A549 (cell line): ENCODE measurements at regions not wholly inside any gene's neighbourhood (a gene's known extent, or its start where the extent isn't known, plus 50 kb on each side); places are given as distances from the start of the nearest gene placed in this dataset.

ENCODE experiments used
- ATAC-seq, 2 experiments: fragments of 200-7000 bp in 1 of 2; fragments of >200 bp in 1 of 2; cut with Nextera tagmentation in 1 of 2; cut with Tn5 transposase in 1 of 2; 3 replicates each; pipeline versions ENCODE4 v1.8.0 to v1.9.1; 2018 to 2020; ENCODE audit warnings: mild to moderate bottlenecking in 1 of 2, moderate library complexity in 1 of 2
- CTCF ChIA-PET: fragments of 300-600 bp; sonication (Branson Sonifier 250); formaldehyde crosslinking; extraction: SDS; loops from one replicate; lab custom pipeline; 2021; ENCODE audit warnings: antibody characterized with exemption, inconsistent platforms; lab: Yijun Ruan, JAX
- POLR2A ChIA-PET: fragments of 350-600 bp; formaldehyde crosslinking; extraction: SDS; loops from one replicate; lab custom pipeline; 2021; ENCODE audit warnings: antibody characterized with exemption, inconsistent platforms; lab: Yijun Ruan, JAX
- DNase-seq, 2 experiments: peaks; one replicate each; pipeline versions ENCODE4 v3.0.0 to v3.0.0-alpha.2; 2011 to 2016; ENCODE audit warnings: low read depth in 1 of 2, low spot score in 1 of 2
- FAIRE-seq: peaks from 2 replicates; lab custom pipeline; 2011; peaks lifted over from hg19 to GRCh38; lab: Jason Lieb, UNC
- H3K27ac ChIP-seq, 2 experiments: fragments of >200 bp; sonication (Bioruptor Twin); formaldehyde crosslinking; 3 replicates each; pipeline ENCODE4 v1.5.1; 2016 to 2017
- H3K4me1 ChIP-seq: fragments of >200 bp; sonication (Bioruptor Twin); formaldehyde crosslinking; 3 replicates; pipeline ENCODE4 v1.6.1; 2016
- H3K4me2 ChIP-seq: fragments of >200 bp; sonication (Bioruptor Twin); formaldehyde crosslinking; 3 replicates; pipeline ENCODE4 v1.6.1; 2016
- H3K4me3 ChIP-seq: fragments of >200 bp; sonication (Bioruptor Twin); formaldehyde crosslinking; 3 replicates; pipeline ENCODE4 v1.5.1; 2016
- H3K9me3 ChIP-seq: fragments of >200 bp; sonication (Bioruptor Twin); formaldehyde crosslinking; 3 replicates; pipeline ENCODE4 v1.6.1; 2016
- BHLHE40 ChIP-seq: IDR thresholded peaks from 2 replicates; pipeline ENCODE4 v1.6.1; 2012; ENCODE audit warnings: low read depth, low read length, inconsistent platforms
- CHD4 ChIP-seq: fragments of 200-600 bp; sonication (generic); IDR thresholded peaks from 2 replicates; pipeline ENCODE4 v1.6.1; 2016; ENCODE audit warnings: antibody characterized with exemption, mild to moderate bottlenecking, borderline replicate concordance
- CTCF ChIP-seq: fragments of >200 bp; sonication (Bioruptor Twin); formaldehyde crosslinking; IDR thresholded peaks from 3 replicates; pipeline ENCODE4 v1.5.1; 2016
- ESRRA ChIP-seq: fragments of 150-350 bp; IDR thresholded peaks from 2 replicates; pipeline ENCODE4 v1.6.1; 2014; ENCODE audit warnings: mild to moderate bottlenecking, low read length, borderline replicate concordance
- FOSB ChIP-seq: fragments of 250-450 bp; sonication (Bioruptor Pico); IDR thresholded peaks from 2 replicates; pipeline ENCODE4 v1.5.0; 2020; ENCODE audit warnings: mild to moderate bottlenecking, moderate library complexity
- GATA3 ChIP-seq: IDR thresholded peaks from 2 replicates; pipeline ENCODE4 v1.6.1; 2012; ENCODE audit warnings: borderline replicate concordance
- HDAC2 ChIP-seq: fragments of 200-600 bp; sonication (generic); IDR thresholded peaks from 2 replicates; pipeline ENCODE4 v1.6.1; 2016
- HES2 ChIP-seq: fragments of >200 bp; sonication (Bioruptor Twin); formaldehyde crosslinking; IDR thresholded peaks from 2 replicates; pipeline ENCODE4 v1.6.1; 2016
- HMGXB4 ChIP-seq: fragments of 250-450 bp; sonication (Bioruptor Pico); IDR thresholded peaks from 2 replicates; pipeline ENCODE4 v1.5.0; 2021; ENCODE audit warnings: mild to moderate bottlenecking, moderate library complexity, borderline replicate concordance
- HOXB5 ChIP-seq: fragments of 250-450 bp; sonication (Bioruptor Pico); IDR thresholded peaks from 2 replicates; pipeline ENCODE4 v1.5.0; 2020; ENCODE audit warnings: mild to moderate bottlenecking, moderate library complexity
- JUN ChIP-seq, 2 experiments: fragments of >200 bp; sonication (Bioruptor Twin); formaldehyde crosslinking; IDR thresholded peaks; 2 replicates in 1 of 2; 3 replicates in 1 of 2; pipeline ENCODE4 v1.6.1; 2016 to 2017
- KDM1A ChIP-seq: fragments of 200-600 bp; sonication (generic); IDR thresholded peaks from 2 replicates; pipeline ENCODE4 v1.6.1; 2016; ENCODE audit warnings: low read depth, mild to moderate bottlenecking
- KDM5A ChIP-seq: fragments of 200-600 bp; sonication (generic); IDR thresholded peaks from 2 replicates; pipeline ENCODE4 v1.6.1; 2016; ENCODE audit warnings: antibody characterized with exemption, mild to moderate bottlenecking
- MAFK ChIP-seq: fragments of 450-650 bp; IDR thresholded peaks from 2 replicates; pipeline ENCODE4 v1.6.1; 2014; ENCODE audit not compliant: partially characterized antibody
- NFE2L2 ChIP-seq: fragments of 150-350 bp; conservative IDR thresholded peaks from 2 replicates; pipeline ENCODE4 v1.6.1; 2014; ENCODE audit warnings: low read length
- PHF8 ChIP-seq: fragments of 200-600 bp; sonication (generic); IDR thresholded peaks from 2 replicates; pipeline ENCODE4 v1.6.1; 2016; ENCODE audit warnings: low read depth, mild to moderate bottlenecking, antibody characterized with exemption, moderate library complexity, borderline replicate concordance
- RAD21 ChIP-seq, 2 experiments: fragments of >200 bp in 1 of 2; sonication (Bioruptor Twin) in 1 of 2; formaldehyde crosslinking in 1 of 2; IDR thresholded peaks in 1 of 2; conservative IDR thresholded peaks in 1 of 2; 2 replicates in 1 of 2; 3 replicates in 1 of 2; pipeline ENCODE4 v1.6.1; 2012 to 2018; ENCODE audit warnings: inconsistent platforms in 1 of 2
- RARB ChIP-seq: fragments of 250-450 bp; sonication (Bioruptor Pico); IDR thresholded peaks from 2 replicates; pipeline ENCODE4 v1.8.0; 2021; ENCODE audit warnings: mild to moderate bottlenecking, moderate library complexity
- RFX5 ChIP-seq: fragments of 450-650 bp; IDR thresholded peaks from 2 replicates; pipeline ENCODE4 v1.7.1; 2014; ENCODE audit warnings: antibody characterized with exemption, mild to moderate bottlenecking, moderate library complexity
- RNF2 ChIP-seq: fragments of 200-600 bp; sonication (generic); IDR thresholded peaks from 2 replicates; pipeline ENCODE4 v1.6.1; 2016; ENCODE audit warnings: low read depth, mild to moderate bottlenecking, antibody characterized with exemption, moderate library complexity, borderline replicate concordance
- SMC3 ChIP-seq: fragments of >200 bp; sonication (Bioruptor Twin); formaldehyde crosslinking; IDR thresholded peaks from 3 replicates; pipeline ENCODE4 v1.6.1; 2018; ENCODE audit warnings: inconsistent platforms
- SREBF2 ChIP-seq: fragments of 450-650 bp; IDR thresholded peaks from 2 replicates; pipeline ENCODE4 v1.6.1; 2014; ENCODE audit warnings: mild to moderate bottlenecking, moderate library complexity
- USF2 ChIP-seq: fragments of 450-650 bp; IDR thresholded peaks from 2 replicates; pipeline ENCODE4 v1.6.1; 2014; ENCODE audit warnings: antibody characterized with exemption
- ZC3H11A ChIP-seq: fragments of 450-650 bp; IDR thresholded peaks from 2 replicates; pipeline ENCODE4 v1.6.1; 2014; ENCODE audit warnings: antibody characterized with exemption, mild to moderate bottlenecking
- ZFP36 ChIP-seq: fragments of 450-650 bp; IDR thresholded peaks from 2 replicates; pipeline ENCODE4 v1.6.1; 2014; ENCODE audit warnings: borderline replicate concordance; ENCODE audit not compliant: partially characterized antibody
- ZNF302 ChIP-seq: fragments of 250-450 bp; sonication (Bioruptor Pico); IDR thresholded peaks from 2 replicates; pipeline ENCODE4 v1.9.0; 2021; ENCODE audit warnings: inconsistent platforms, mild to moderate bottlenecking, moderate library complexity
- WGBS: methylation state at CpG from one replicate; pipeline ENCODE4 v1.1.6; 2017; ENCODE audit errors: missing lambda C conversion rate; 5-methylcytosine and 5-hydroxymethylcytosine counted together

GRCh38 chr2:29991086-29991485 lies 69.7 kb upstream of the ALK start:
- Histone ChIP-seq H3K9me3 (no peaks in the 10 kb centered on the region), H3K4me2 (no peak overlapping the region), H3K27ac (no peak overlapping the region), H3K4me3 (no peak overlapping the region), H3K4me1 (no peaks in the 10 kb centered on the region)
- no peak for ATAC-seq
- POLR2A ChIA-PET, result no interaction called here
- no peak for FAIRE-seq
- TF ChIP-seq RFX5, result no peak
- TF ChIP-seq, all 56 proteins: peak for 0
- no peak for DNase-seq
- WGBS, result 21% methylated on average over 3 of the region's 3 CpGs
- CTCF ChIA-PET, result no interaction called here

- Histone ChIP-seq H3K4me3 (no peak overlapping the region), H3K4me2 (no peak overlapping the region), H3K27ac (no peak overlapping the region), H3K9me3 (no peaks in the 10 kb centered on the region), H3K4me1 (no peaks in the 10 kb centered on the region)
- no peak for TF ChIP-seq RAD21 (conservative IDR thresholded peaks at IDR 0.05 in 1 of 2, IDR thresholded peaks at IDR 0.05 in 1 of 2)
- TF ChIP-seq SREBF2, result no peak
- TF ChIP-seq ESRRA, result no peak
- TF ChIP-seq HES2, result no peak
- TF ChIP-seq NFE2L2, result no peak
- TF ChIP-seq CHD4, result no peak
- no peak for TF ChIP-seq KDM5A
- TF ChIP-seq PHF8, result no peak
- TF ChIP-seq RNF2, result no peak
- TF ChIP-seq BHLHE40, result no peak
- TF ChIP-seq FOSB (CRISPR knock-in tag), result no peak
- no peak for TF ChIP-seq ZFP36
- no peak for TF ChIP-seq RARB (CRISPR knock-in tag)
- TF ChIP-seq JUN (IDR thresholded peaks at IDR 0.05), result no peak
- ATAC-seq (no peak; a peak in 1 of 6 replicates), FAIRE-seq (no peak), DNase-seq (no peak)
- POLR2A ChIA-PET, result no interaction called here
- 0% methylated on average over 1 of the region's 1 CpG for WGBS
- CTCF ChIA-PET, result interaction anchor here (0.5 to 1.8 kb wide), 2 partner anchors 13 to 615 kb away, joined by 3 to 5 read pairs; no protein-coding TSS in a partner anchor
Observed at GRCh38 chr2:29995241-29995640, 73.9 kb upstream of the ALK start.

- TF ChIP-seq SMC3, result no peak
- no peak for TF ChIP-seq JUN (IDR thresholded peaks at IDR 0.05)
- TF ChIP-seq MAFK, result peak; percentile 71
- Histone ChIP-seq H3K4me2 (no peak overlapping the region), H3K27ac (no peak overlapping the region), H3K4me1 (no peaks in the 10 kb centered on the region), H3K4me3 (no peak overlapping the region), H3K9me3 (no peaks in the 10 kb centered on the region)
- ChIA-PET CTCF (interaction anchor here (1.0 kb wide), 1 partner anchor 11 kb away, joined by 3 read pairs; no protein-coding TSS in a partner anchor), POLR2A (no interaction called here)
- ATAC-seq, result no peak
- DNase-seq, result no peak
- FAIRE-seq, result peak; percentile 13
Observed at GRCh38 chr2:30003128-30003527, 81.7 kb upstream of the ALK start.

GRCh38 chr2:30022444-30023071 lies 101.2 kb upstream of the ALK start:
- Histone ChIP-seq H3K9me3 (no peaks in the 10 kb centered on the region), H3K4me3 (no peak overlapping the region), H3K4me2 (no peak overlapping the region), H3K4me1 (no peaks in the 10 kb centered on the region), H3K27ac (no peak overlapping the region)
- DNase-seq (no peak), FAIRE-seq (no peak), ATAC-seq (no peak)
- POLR2A ChIA-PET, result no interaction called here
- CTCF ChIA-PET, result interaction anchor here (1.4 to 5.6 kb wide), 3 partner anchors 100 to 784 kb away, joined by 4 to 108 read pairs (median 6); partner anchors contain the start of gene ALK
- 2% methylated on average over 4 of the region's 4 CpGs for WGBS
- TF ChIP-seq KDM1A (no peak), ZC3H11A (no peak), CTCF (no peak), GATA3 (no peak), HOXB5 (CRISPR knock-in tag) (no peak), RARB (CRISPR knock-in tag) (no peak), RAD21 (conservative IDR thresholded peaks at IDR 0.05 in 1 of 2, IDR thresholded peaks at IDR 0.05 in 1 of 2) (no peak), HMGXB4 (CRISPR knock-in tag) (no peak), HDAC2 (no peak), SMC3 (no peak), ZNF302 (no peak), PHF8 (no peak), USF2 (no peak), ESRRA (no peak)
